Uterus (tissue), 3 donors: ENCODE measurements at regions not wholly inside any gene's neighbourhood (a gene's known extent, or its start where the extent isn't known, plus 50 kb on each side); places are given as distances from the start of the nearest gene placed in this dataset.

Source experiments
- DNase-seq, 2 donors: peaks; one replicate each; pipeline ENCODE4 v3.0.0-alpha.2; 2019 to 2020
- H3K27ac ChIP-seq, 2 donors: fragments of 200-600 bp; sonication (generic); 1 replicate in 1 of 2; 2 replicates in 1 of 2; pipeline ENCODE4 v1.5.1; 2016 to 2018
- H3K27me3 ChIP-seq, 2 donors: fragments of 200-600 bp; sonication (generic); one replicate each; pipeline ENCODE4 v1.5.1; 2018 to 2019; ENCODE audit warnings: control low read depth in 1 of 2
- H3K36me3 ChIP-seq, 2 donors: fragments of 200-600 bp; sonication (generic); one replicate each; pipeline ENCODE4 v1.5.1; 2019; ENCODE audit warnings: control low read depth in 1 of 2
- H3K4me1 ChIP-seq, 2 donors: fragments of 200-600 bp; sonication (generic); one replicate each; pipeline ENCODE4 v1.5.1; 2018 to 2019; ENCODE audit warnings: control low read depth in 1 of 2
- H3K4me3 ChIP-seq, 2 donors: fragments of 200-600 bp; sonication (generic); 1 replicate in 1 of 2; 2 replicates in 1 of 2; pipeline ENCODE4 v1.5.1; 2018 to 2019; ENCODE audit warnings: mild to moderate bottlenecking in 1 of 2
- H3K9me3 ChIP-seq, 2 donors: fragments of 200-600 bp; sonication (generic); one replicate each; pipeline ENCODE4 v1.5.1; 2019; ENCODE audit warnings: control low read depth in 1 of 2
- CTCF ChIP-seq, 4 experiments: fragments of 200-600 bp in 2 of 4; fragments of 450-650 bp in 2 of 4; sonication (generic) in 2 of 4; IDR thresholded peaks; one replicate each; pipeline ENCODE4 v1.5.1; 2016 to 2019; ENCODE audit warnings: antibody characterized with exemption in 4 of 4, mild to moderate bottlenecking in 2 of 4, moderate library complexity in 1 of 4
- POLR2A ChIP-seq, 2 donors: fragments of 450-650 bp; IDR thresholded peaks; one replicate each; pipeline ENCODE4 v1.6.1; 2016; ENCODE audit warnings: antibody characterized with exemption in 2 of 2, mild to moderate bottlenecking in 1 of 2, moderate library complexity in 1 of 2
- intact Hi-C: fragments of 100-400 bp; cut with DNase I; formaldehyde crosslinking; loops from one replicate; pipeline ENCODE4 v1.15.1; 2023; ENCODE audit warnings: low total_unique reads
- donor health status: DM: yes; HTN: yes; CAD: no.

GRCh38 chr4:180770265-180770664 is 1472.9 kb upstream of the TENM3 start:
- Histone ChIP-seq H3K9me3 (no peaks in the 10 kb centered on the region), H3K4me1 (no peaks in the 10 kb centered on the region), H3K27ac (no peak overlapping the region), H3K27me3 (no peaks in the 10 kb centered on the region), H3K36me3 (no peaks in the 10 kb centered on the region), H3K4me3 (no peak overlapping the region)
- TF ChIP-seq CTCF (IDR thresholded peaks at IDR 0.05) (no peak), POLR2A (IDR thresholded peaks at IDR 0.05) (no peak)
- intact Hi-C loops: no loop called here
- DNase-seq: no peak

DNA sequence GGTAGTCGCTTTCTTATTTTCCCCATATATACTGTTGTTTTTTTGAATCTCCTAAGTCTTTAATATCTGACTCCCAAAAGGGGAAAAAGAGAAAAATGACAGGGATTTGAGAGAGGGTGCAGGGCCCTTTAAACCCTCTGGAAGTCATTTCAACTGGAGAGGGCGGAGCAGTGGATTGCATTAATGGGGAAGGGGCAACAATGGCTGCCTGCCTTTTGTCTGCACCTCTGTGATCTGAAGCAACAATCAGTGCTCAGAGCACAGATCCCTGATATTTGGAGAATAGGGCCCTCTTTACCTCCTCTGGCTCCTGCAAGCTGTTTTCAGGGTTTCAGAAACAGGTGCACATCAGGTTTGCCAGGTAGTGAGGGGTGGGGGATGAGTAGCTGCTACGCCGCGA is 1458.3 kb upstream of the TENM3 start:
- no peaks in the 10 kb centered on the region for H3K9me3 ChIP-seq
- H3K27me3 ChIP-seq: no peaks in the 10 kb centered on the region
- H3K36me3 ChIP-seq: no peaks in the 10 kb centered on the region
- H3K4me1 ChIP-seq: no peaks in the 10 kb centered on the region
- no peak for TF ChIP-seq POLR2A (IDR thresholded peaks at IDR 0.05)
- no peak for TF ChIP-seq CTCF (IDR thresholded peaks at IDR 0.05)
- no peak for DNase-seq
- H3K4me3 ChIP-seq: no peak overlapping the region
- intact Hi-C loops: no loop called here
- H3K27ac ChIP-seq: no peak overlapping the region

- H3K4me3 ChIP-seq: no peak overlapping the region
- TF ChIP-seq POLR2A (IDR thresholded peaks at IDR 0.05) (no peak), CTCF (IDR thresholded peaks at IDR 0.05) (no peak)
- H3K36me3 ChIP-seq: no peaks in the 10 kb centered on the region
- no peak overlapping the region for H3K27ac ChIP-seq
- H3K4me1 ChIP-seq: no peaks in the 10 kb centered on the region
- H3K9me3 ChIP-seq: no peaks in the 10 kb centered on the region
- intact Hi-C loops: no loop called here
- DNase-seq: no peak
- H3K27me3 ChIP-seq: no peaks in the 10 kb centered on the region
These were observed 1454.5 kb upstream of the TENM3 start for GRCh38 chr4:180788729-180789128.

DNA sequence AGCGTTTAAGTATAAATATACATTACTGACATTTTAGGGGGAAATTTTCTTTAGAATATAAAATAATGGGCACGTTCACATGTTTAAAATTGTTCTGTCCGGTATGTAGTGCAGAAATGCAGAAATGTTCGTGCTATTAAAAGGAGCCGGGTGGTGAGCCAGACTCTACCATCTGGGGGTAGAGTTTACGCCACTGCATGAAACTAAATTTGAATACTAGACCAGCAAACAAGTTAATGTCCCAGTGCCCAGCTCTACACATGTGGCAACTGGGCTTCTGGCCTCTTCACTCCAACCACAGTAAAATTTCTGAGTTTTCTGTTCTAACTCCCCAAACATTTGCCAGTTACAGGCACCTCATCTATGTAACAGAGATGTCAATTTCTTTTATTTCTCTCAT is 1453.3 kb upstream of the TENM3 start:
- H3K9me3 ChIP-seq: no peaks in the 10 kb centered on the region
- H3K27me3 ChIP-seq: no peaks in the 10 kb centered on the region
- no peak for DNase-seq
- H3K4me1 ChIP-seq: no peaks in the 10 kb centered on the region
- no peak overlapping the region for H3K4me3 ChIP-seq
- TF ChIP-seq CTCF (IDR thresholded peaks at IDR 0.05) (no peak), POLR2A (IDR thresholded peaks at IDR 0.05) (no peak)
- intact Hi-C loops: no loop called here
- H3K36me3 ChIP-seq: no peaks in the 10 kb centered on the region
- H3K27ac ChIP-seq: no peak overlapping the region

GRCh38 chr4:180790471-180790870 is 1452.7 kb upstream of the TENM3 start:
- DNase-seq: no peak
- intact Hi-C loops: no loop called here
- no peaks in the 10 kb centered on the region for H3K9me3 ChIP-seq
- H3K36me3 ChIP-seq: no peaks in the 10 kb centered on the region
- TF ChIP-seq CTCF (IDR thresholded peaks at IDR 0.05) (no peak), POLR2A (IDR thresholded peaks at IDR 0.05) (no peak)
- H3K27me3 ChIP-seq: no peaks in the 10 kb centered on the region
- no peak overlapping the region for H3K4me3 ChIP-seq
- H3K4me1 ChIP-seq: no peaks in the 10 kb centered on the region
- H3K27ac ChIP-seq: no peak overlapping the region
